HCT116 (cell line): ENCODE measurements at regions not wholly inside any gene's neighbourhood (a gene's known extent, or its start where the extent isn't known, plus 50 kb on each side); places are given as distances from the start of the nearest gene placed in this dataset.

Experiments used
- ATAC-seq: fragments of 200-7000 bp; cut with Tn5 transposase; 2 replicates; pipeline ENCODE4 v1.9.1; 2020; ENCODE audit warnings: mild to moderate bottlenecking, moderate library complexity
- BruUV-seq: library from RNA; stranded (reverse); fragments of 400-500 nt; replicated peaks from 2 replicates; lab custom pipeline; 2021; lab: Mats Ljungman, UMichigan
- CTCF ChIA-PET: fragments of 300-600 bp; sonication (Branson Sonifier 250); formaldehyde crosslinking; loops from one replicate; lab custom pipeline; 2021; ENCODE audit warnings: antibody characterized with exemption; lab: Charles Lee
- POLR2A ChIA-PET: fragments of 300-600, 350-600 bp; sonication (Branson Sonifier 250); formaldehyde crosslinking; loops from one replicate; lab custom pipeline; 2021; ENCODE audit warnings: antibody characterized with exemption; lab: Charles Lee
- RAD21 ChIA-PET, 2 experiments: fragments of 300-600 bp; sonication (Branson Sonifier 250); formaldehyde crosslinking; loops; one replicate each; lab custom pipeline; 2023; ENCODE audit warnings: low total read pairs in 2 of 2; ENCODE audit not compliant: uncharacterized antibody in 2 of 2, unreplicated experiment in 2 of 2, low non-redundant PET in 1 of 2; lab: Charles Lee
- DNase-seq: peaks from one replicate; pipeline ENCODE4 v3.0.0-alpha.2; 2010; ENCODE audit warnings: low read depth, low spot score
- H2AFZ ChIP-seq: fragments of 200-600 bp; shearing (Covaris generic), sonication (generic); 2 replicates; pipeline ENCODE4 v1.6.1; 2017; ENCODE audit warnings: low read depth, mixed run types, mixed read lengths, antibody characterized with exemption, low read length; ENCODE audit not compliant: poor library complexity, severe bottlenecking
- H3K27ac ChIP-seq: 2 replicates; pipeline ENCODE4 v1.5.1; 2012; ENCODE audit warnings: low read depth, low read length
- H3K27me3 ChIP-seq: fragments of 200-600 bp; sonication (generic); 2 replicates; pipeline ENCODE4 v1.6.1; 2016; ENCODE audit warnings: mixed run types, low read length, mixed read lengths; ENCODE audit not compliant: insufficient read depth
- H3K36me3 ChIP-seq, 2 experiments: fragments of 200-500 bp in 1 of 2; fragments of 200-600 bp in 1 of 2; sonication (Bioruptor generic) in 1 of 2; sonication (generic) in 1 of 2; 2 replicates each; pipeline versions ENCODE4 v1.5.1 to v1.6.1; 2014 to 2016; ENCODE audit warnings: low read length in 2 of 2, inconsistent platforms in 1 of 2, mixed read lengths in 1 of 2, mixed run types in 1 of 2; ENCODE audit not compliant: insufficient read depth in 2 of 2, control insufficient read depth in 1 of 2
- H3K4me1 ChIP-seq, 2 experiments: fragments of 200-600 bp in 1 of 2; sonication (generic) in 1 of 2; 2 replicates each; pipeline versions ENCODE4 v1.5.1 to v1.6.1; 2012 to 2017; ENCODE audit warnings: low read length in 2 of 2, inconsistent platforms in 1 of 2, mild to moderate bottlenecking in 1 of 2, mixed read lengths in 1 of 2, mixed run types in 1 of 2, moderate library complexity in 1 of 2; ENCODE audit not compliant: insufficient read depth in 2 of 2, control insufficient read depth in 1 of 2
- H3K4me2 ChIP-seq: fragments of 200-600 bp; sonication (generic); 2 replicates; pipeline ENCODE4 v1.6.1; 2017; ENCODE audit warnings: mixed run types, low read length, mixed read lengths
- H3K4me3 ChIP-seq, 2 experiments: fragments of 200-600 bp in 1 of 2; sonication (generic) in 1 of 2; replicated peaks in 1 of 2; 2 replicates each; pipeline ENCODE4 v1.5.1; 2011 to 2016; ENCODE audit warnings: low read length in 2 of 2, control low read depth in 1 of 2, low read depth in 1 of 2, mild to moderate bottlenecking in 1 of 2, mixed read lengths in 1 of 2, mixed run types in 1 of 2
- H3K79me2 ChIP-seq: fragments of 200-600 bp; sonication (generic); 2 replicates; pipeline ENCODE4 v1.6.1; 2017; ENCODE audit warnings: mild to moderate bottlenecking, mixed run types, low read length, moderate library complexity, mixed read lengths; ENCODE audit not compliant: insufficient read depth
- H3K9ac ChIP-seq: fragments of 200-600 bp; sonication (generic); 2 replicates; pipeline ENCODE4 v1.6.1; 2016; ENCODE audit warnings: low read length, mixed read lengths
- H3K9me2 ChIP-seq: fragments of 200-600 bp; sonication (generic), shearing (Covaris generic); 2 replicates; pipeline ENCODE4 v1.6.1; 2017; ENCODE audit warnings: mixed run types, mild to moderate bottlenecking, moderate library complexity; ENCODE audit not compliant: insufficient read depth
- H3K9me3 ChIP-seq, 2 experiments: fragments of 200-500 bp in 1 of 2; fragments of 200-600 bp in 1 of 2; sonication (Bioruptor generic) in 1 of 2; sonication (generic) in 1 of 2; 2 replicates each; pipeline ENCODE4 v1.6.1; 2014 to 2017; ENCODE audit warnings: low read length in 2 of 2, mixed read lengths in 2 of 2, inconsistent platforms in 1 of 2, low read depth in 1 of 2, mild to moderate bottlenecking in 1 of 2, mixed run types in 1 of 2, moderate library complexity in 1 of 2; ENCODE audit not compliant: control insufficient read depth in 1 of 2, insufficient read depth in 1 of 2
- H4K20me1 ChIP-seq: fragments of 200-600 bp; sonication (generic), shearing (Covaris generic); 2 replicates; pipeline ENCODE4 v1.6.1; 2017; ENCODE audit warnings: mixed run types, mild to moderate bottlenecking, moderate library complexity; ENCODE audit not compliant: insufficient read depth
- EZH2 ChIP-seq: fragments of 200-600 bp; sonication (generic); IDR thresholded peaks from 2 replicates; pipeline ENCODE4 v1.6.1; 2017; ENCODE audit warnings: antibody characterized with exemption, mixed run types
- POLR2AphosphoS5 ChIP-seq: IDR thresholded peaks from 2 replicates; pipeline ENCODE4 v1.6.1; 2011; ENCODE audit warnings: mild to moderate bottlenecking, low read depth, low read length, moderate library complexity
- RAD21 ChIP-seq: IDR thresholded peaks from 2 replicates; pipeline ENCODE4 v1.6.1; 2012; ENCODE audit warnings: low read depth, mild to moderate bottlenecking
- SRF ChIP-seq: IDR thresholded peaks from 2 replicates; pipeline ENCODE4 v1.6.1; 2012; ENCODE audit warnings: low read depth
- ZFX ChIP-seq: fragments of 450-650 bp; IDR thresholded peaks from 2 replicates; pipeline ENCODE4 v1.6.1; 2017
- intact Hi-C: fragments of 100-400 bp; cut with micrococcal nuclease; formaldehyde crosslinking; loops from 2 replicates; pipeline ENCODE4 v1.10.0; 2022
- TF ChIP-seq, protein P1 (sequence below): IDR thresholded peaks from 2 replicates; pipeline ENCODE4 v1.6.1; 2012; ENCODE audit warnings: low read depth

- ATAC-seq = no peak
- ChIA-PET RAD21 (interaction anchor here in 1 of 2 experiments (0.6 kb wide), 1 partner anchor 198 kb away, joined by 4 read pairs; no protein-coding TSS in a partner anchor), POLR2A (no interaction called here), CTCF (no interaction called here)
- no peak for DNase-seq
- Histone ChIP-seq H3K27ac (no peak overlapping the region), H2AFZ (no peak overlapping the region), H3K9me3 (no peaks in the 10 kb centered on the region), H3K4me2 (no peak overlapping the region), H3K9me2 (no peaks in the 10 kb centered on the region), H3K27me3 (no peaks in the 10 kb centered on the region), H3K4me3 (no peak overlapping the region), H3K4me1 (no peaks in the 10 kb centered on the region), H3K9ac (no peak overlapping the region), H3K36me3 (no peaks in the 10 kb centered on the region), H4K20me1 (no peaks in the 10 kb centered on the region), H3K79me2 (no peaks in the 10 kb centered on the region)
- intact Hi-C loops = no loop called here
- no TSS peak for BruUV-seq
- TF ChIP-seq, protein P1, sequence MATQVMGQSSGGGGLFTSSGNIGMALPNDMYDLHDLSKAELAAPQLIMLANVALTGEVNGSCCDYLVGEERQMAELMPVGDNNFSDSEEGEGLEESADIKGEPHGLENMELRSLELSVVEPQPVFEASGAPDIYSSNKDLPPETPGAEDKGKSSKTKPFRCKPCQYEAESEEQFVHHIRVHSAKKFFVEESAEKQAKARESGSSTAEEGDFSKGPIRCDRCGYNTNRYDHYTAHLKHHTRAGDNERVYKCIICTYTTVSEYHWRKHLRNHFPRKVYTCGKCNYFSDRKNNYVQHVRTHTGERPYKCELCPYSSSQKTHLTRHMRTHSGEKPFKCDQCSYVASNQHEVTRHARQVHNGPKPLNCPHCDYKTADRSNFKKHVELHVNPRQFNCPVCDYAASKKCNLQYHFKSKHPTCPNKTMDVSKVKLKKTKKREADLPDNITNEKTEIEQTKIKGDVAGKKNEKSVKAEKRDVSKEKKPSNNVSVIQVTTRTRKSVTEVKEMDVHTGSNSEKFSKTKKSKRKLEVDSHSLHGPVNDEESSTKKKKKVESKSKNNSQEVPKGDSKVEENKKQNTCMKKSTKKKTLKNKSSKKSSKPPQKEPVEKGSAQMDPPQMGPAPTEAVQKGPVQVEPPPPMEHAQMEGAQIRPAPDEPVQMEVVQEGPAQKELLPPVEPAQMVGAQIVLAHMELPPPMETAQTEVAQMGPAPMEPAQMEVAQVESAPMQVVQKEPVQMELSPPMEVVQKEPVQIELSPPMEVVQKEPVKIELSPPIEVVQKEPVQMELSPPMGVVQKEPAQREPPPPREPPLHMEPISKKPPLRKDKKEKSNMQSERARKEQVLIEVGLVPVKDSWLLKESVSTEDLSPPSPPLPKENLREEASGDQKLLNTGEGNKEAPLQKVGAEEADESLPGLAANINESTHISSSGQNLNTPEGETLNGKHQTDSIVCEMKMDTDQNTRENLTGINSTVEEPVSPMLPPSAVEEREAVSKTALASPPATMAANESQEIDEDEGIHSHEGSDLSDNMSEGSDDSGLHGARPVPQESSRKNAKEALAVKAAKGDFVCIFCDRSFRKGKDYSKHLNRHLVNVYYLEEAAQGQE = no peak
- TF ChIP-seq SRF (no peak), POLR2AphosphoS5 (no peak), ZFX (no peak)
Measured at GRCh38 chr7:20521243-20521642, 94.2 kb upstream of the ABCB5 start.

DNA sequence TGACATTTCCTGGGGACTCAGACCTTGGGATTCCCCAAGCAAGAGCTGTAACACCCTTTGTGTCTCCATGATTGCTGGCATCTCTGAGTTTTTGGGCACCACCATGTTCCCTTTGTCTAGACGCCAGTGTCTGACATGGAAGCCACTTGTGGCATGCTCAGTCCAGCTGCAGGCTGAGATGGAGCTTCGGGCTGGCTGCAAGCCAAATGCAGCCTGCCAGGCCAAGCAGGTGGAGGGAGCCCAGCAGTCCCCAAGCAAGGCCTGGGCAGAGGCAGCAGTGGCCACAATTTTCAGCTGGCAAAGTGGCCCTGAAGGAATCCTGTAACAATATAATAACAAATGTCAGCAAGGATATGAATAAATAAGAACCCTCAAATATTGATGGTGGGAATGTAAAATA lies 86.2 kb upstream of the ABCB5 start:
- no peak overlapping the region for H2AFZ ChIP-seq
- no peaks in the 10 kb centered on the region for H3K79me2 ChIP-seq
- peaks cover 3 to 5% of the 10 kb centered on the region in 2 experiments; a peak in 1 of 4 replicates for H3K9me3 ChIP-seq
- BruUV-seq = no TSS peak
- intact Hi-C loops = no loop called here
- no peaks in the 10 kb centered on the region for H3K4me1 ChIP-seq
- no peaks in the 10 kb centered on the region for H4K20me1 ChIP-seq
- no peak overlapping the region for H3K4me2 ChIP-seq
- ChIA-PET CTCF (interaction anchor here (2.3 kb wide), 1 partner anchor 10 kb away, joined by 9 read pairs; no protein-coding TSS in a partner anchor), POLR2A (no interaction called here), RAD21 (no interaction called here)
- DNase-seq (no peak), ATAC-seq (no peak)
- H3K9ac ChIP-seq = no peak overlapping the region
- TF ChIP-seq POLR2AphosphoS5 = no peak
- TF ChIP-seq RAD21 = no peak
- TF ChIP-seq EZH2 = no peak
- H3K27ac ChIP-seq = no peak overlapping the region
- no peaks in the 10 kb centered on the region for H3K36me3 ChIP-seq
- no peak overlapping the region for H3K4me3 ChIP-seq
- no peaks in the 10 kb centered on the region for H3K27me3 ChIP-seq
- H3K9me2 ChIP-seq = no peaks in the 10 kb centered on the region
